ENCODE measurements at regions not wholly inside any gene's neighbourhood (a gene's known extent, or its start where the extent isn't known, plus 50 kb on each side); places are given as distances from the start of the nearest gene placed in this dataset.

DNA sequence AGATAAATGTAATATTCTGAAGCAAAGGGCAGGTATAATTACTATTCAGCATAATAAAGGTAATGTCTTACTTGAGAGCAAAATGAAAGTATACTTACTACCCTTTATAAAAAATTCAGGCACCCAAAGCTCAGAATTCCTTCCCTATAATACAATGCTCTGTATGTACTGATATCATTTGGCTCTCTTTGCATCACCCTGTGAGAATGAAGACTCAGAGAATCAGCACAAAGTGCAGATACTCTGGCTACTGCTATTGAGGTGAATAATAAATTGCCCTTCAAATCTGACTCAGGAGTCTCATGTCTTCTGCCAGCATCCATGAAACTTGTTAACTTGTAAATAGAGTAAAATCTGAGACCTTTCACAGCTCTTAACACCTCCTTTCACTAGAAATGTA is 108.5 kb upstream of the KCTD3 start (continued):
- TF ChIP-seq, protein P1, sequence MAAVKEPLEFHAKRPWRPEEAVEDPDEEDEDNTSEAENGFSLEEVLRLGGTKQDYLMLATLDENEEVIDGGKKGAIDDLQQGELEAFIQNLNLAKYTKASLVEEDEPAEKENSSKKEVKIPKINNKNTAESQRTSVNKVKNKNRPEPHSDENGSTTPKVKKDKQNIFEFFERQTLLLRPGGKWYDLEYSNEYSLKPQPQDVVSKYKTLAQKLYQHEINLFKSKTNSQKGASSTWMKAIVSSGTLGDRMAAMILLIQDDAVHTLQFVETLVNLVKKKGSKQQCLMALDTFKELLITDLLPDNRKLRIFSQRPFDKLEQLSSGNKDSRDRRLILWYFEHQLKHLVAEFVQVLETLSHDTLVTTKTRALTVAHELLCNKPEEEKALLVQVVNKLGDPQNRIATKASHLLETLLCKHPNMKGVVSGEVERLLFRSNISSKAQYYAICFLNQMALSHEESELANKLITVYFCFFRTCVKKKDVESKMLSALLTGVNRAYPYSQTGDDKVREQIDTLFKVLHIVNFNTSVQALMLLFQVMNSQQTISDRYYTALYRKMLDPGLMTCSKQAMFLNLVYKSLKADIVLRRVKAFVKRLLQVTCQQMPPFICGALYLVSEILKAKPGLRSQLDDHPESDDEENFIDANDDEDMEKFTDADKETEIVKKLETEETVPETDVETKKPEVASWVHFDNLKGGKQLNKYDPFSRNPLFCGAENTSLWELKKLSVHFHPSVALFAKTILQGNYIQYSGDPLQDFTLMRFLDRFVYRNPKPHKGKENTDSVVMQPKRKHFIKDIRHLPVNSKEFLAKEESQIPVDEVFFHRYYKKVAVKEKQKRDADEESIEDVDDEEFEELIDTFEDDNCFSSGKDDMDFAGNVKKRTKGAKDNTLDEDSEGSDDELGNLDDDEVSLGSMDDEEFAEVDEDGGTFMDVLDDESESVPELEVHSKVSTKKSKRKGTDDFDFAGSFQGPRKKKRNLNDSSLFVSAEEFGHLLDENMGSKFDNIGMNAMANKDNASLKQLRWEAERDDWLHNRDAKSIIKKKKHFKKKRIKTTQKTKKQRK (IDR thresholded peaks at IDR 0.05; ENCODE audit: low read depth, low read length), result no peak
- TF ChIP-seq, protein P2, sequence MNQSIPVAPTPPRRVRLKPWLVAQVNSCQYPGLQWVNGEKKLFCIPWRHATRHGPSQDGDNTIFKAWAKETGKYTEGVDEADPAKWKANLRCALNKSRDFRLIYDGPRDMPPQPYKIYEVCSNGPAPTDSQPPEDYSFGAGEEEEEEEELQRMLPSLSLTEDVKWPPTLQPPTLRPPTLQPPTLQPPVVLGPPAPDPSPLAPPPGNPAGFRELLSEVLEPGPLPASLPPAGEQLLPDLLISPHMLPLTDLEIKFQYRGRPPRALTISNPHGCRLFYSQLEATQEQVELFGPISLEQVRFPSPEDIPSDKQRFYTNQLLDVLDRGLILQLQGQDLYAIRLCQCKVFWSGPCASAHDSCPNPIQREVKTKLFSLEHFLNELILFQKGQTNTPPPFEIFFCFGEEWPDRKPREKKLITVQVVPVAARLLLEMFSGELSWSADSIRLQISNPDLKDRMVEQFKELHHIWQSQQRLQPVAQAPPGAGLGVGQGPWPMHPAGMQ (IDR thresholded peaks at IDR 0.05; ENCODE audit: borderline replicate concordance), result no peak
- TF ChIP-seq SIN3A (IDR thresholded peaks at IDR 0.05; ENCODE audit: low read depth, low read length) (no peak), BHLHE40 (IDR thresholded peaks at IDR 0.05; ENCODE audit: borderline replicate concordance in 1 of 2, low read depth in 2 of 2, low read length in 1 of 2) (no peak), TCF3 (IDR thresholded peaks at IDR 0.05; ENCODE audit: borderline replicate concordance, insufficient read depth, low read depth, low read length) (no peak), TCF12 (IDR thresholded peaks at IDR 0.05; ENCODE audit: low read depth, low read length) (no peak), NFYA (IDR thresholded peaks at IDR 0.05; ENCODE audit: borderline replicate concordance, low read depth, low read length) (no peak)
- TF ChIP-seq, protein P3, sequence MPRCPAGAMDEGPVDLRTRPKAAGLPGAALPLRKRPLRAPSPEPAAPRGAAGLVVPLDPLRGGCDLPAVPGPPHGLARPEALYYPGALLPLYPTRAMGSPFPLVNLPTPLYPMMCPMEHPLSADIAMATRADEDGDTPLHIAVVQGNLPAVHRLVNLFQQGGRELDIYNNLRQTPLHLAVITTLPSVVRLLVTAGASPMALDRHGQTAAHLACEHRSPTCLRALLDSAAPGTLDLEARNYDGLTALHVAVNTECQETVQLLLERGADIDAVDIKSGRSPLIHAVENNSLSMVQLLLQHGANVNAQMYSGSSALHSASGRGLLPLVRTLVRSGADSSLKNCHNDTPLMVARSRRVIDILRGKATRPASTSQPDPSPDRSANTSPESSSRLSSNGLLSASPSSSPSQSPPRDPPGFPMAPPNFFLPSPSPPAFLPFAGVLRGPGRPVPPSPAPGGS (IDR thresholded peaks at IDR 0.05; ENCODE audit: borderline replicate concordance, insufficient read depth, low read depth, low read length, poor library complexity, severe bottlenecking), result no peak
- TF ChIP-seq, protein P4, sequence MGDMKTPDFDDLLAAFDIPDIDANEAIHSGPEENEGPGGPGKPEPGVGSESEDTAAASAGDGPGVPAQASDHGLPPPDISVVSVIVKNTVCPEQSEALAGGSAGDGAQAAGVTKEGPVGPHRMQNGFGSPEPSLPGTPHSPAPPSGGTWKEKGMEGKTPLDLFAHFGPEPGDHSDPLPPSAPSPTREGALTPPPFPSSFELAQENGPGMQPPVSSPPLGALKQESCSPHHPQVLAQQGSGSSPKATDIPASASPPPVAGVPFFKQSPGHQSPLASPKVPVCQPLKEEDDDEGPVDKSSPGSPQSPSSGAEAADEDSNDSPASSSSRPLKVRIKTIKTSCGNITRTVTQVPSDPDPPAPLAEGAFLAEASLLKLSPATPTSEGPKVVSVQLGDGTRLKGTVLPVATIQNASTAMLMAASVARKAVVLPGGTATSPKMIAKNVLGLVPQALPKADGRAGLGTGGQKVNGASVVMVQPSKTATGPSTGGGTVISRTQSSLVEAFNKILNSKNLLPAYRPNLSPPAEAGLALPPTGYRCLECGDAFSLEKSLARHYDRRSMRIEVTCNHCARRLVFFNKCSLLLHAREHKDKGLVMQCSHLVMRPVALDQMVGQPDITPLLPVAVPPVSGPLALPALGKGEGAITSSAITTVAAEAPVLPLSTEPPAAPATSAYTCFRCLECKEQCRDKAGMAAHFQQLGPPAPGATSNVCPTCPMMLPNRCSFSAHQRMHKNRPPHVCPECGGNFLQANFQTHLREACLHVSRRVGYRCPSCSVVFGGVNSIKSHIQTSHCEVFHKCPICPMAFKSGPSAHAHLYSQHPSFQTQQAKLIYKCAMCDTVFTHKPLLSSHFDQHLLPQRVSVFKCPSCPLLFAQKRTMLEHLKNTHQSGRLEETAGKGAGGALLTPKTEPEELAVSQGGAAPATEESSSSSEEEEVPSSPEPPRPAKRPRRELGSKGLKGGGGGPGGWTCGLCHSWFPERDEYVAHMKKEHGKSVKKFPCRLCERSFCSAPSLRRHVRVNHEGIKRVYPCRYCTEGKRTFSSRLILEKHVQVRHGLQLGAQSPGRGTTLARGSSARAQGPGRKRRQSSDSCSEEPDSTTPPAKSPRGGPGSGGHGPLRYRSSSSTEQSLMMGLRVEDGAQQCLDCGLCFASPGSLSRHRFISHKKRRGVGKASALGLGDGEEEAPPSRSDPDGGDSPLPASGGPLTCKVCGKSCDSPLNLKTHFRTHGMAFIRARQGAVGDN (IDR thresholded peaks at IDR 0.05), result no peak
